HG03066 (cell line): ENCODE measurements at regions not wholly inside any gene's neighbourhood (a gene's known extent, or its start where the extent isn't known, plus 50 kb on each side); places are given as distances from the start of the nearest gene placed in this dataset.
"Not testable (repeated sequence)": the region's sequence is repeated elsewhere in the genome, so short reads cannot be mapped to it uniquely, and the experiment has no call there.

ENCODE experiments used
- ATAC-seq: cut with Tn5 transposase; IDR thresholded peaks from one replicate; pipeline ENCODE4 v1.9.1; 2021; ENCODE audit warnings: low read depth; ENCODE audit not compliant: unreplicated experiment

GRCh38 chr14:36418937-36419336, 98.5 kb upstream of the MBIP start:
- no peak for ATAC-seq

- ATAC-seq: not testable (repeated sequence)
Observed at GRCh38 chr14:36411951-36412350, 91.5 kb upstream of the MBIP start.

GRCh38 chr14:36408388-36408787, 88.0 kb upstream of the MBIP start:
- no peak for ATAC-seq

- ATAC-seq: no peak
Observed at GRCh38 chr14:36405589-36406274, 85.3 kb upstream of the MBIP start.

- ATAC-seq: no peak
Observed at GRCh38 chr14:36402867-36403266, 82.4 kb upstream of the MBIP start.

- no peak for ATAC-seq
Observed at GRCh38 chr14:36398463-36399291, 78.2 kb upstream of the MBIP start.

GRCh38 chr14:36397357-36397756, 76.9 kb upstream of the MBIP start:
- no peak for ATAC-seq

- ATAC-seq: no peak
Observed at GRCh38 chr14:36396798-36397197, 76.4 kb upstream of the MBIP start.

- no peak for ATAC-seq
Observed at GRCh38 chr14:36394593-36394992, 74.2 kb upstream of the MBIP start.

- ATAC-seq: no peak
Observed at GRCh38 chr14:36390718-36391117, 70.3 kb upstream of the MBIP start.

- ATAC-seq: no peak
Observed at GRCh38 chr14:36383767-36384431, 63.5 kb upstream of the MBIP start.

- peak; percentile 83 for ATAC-seq
Observed at GRCh38 chr14:36373982-36374673, 53.7 kb upstream of the MBIP start.
